HepG2 (cell line): ENCODE measurements at regions not wholly inside any gene's neighbourhood (a gene's known extent, or its start where the extent isn't known, plus 50 kb on each side); places are given as distances from the start of the nearest gene placed in this dataset.

Experiments used
- CREM ChIP-seq, 2 experiments: sonication (generic) in 1 of 2; formaldehyde crosslinking in 1 of 2; IDR thresholded peaks; 2 replicates each; pipeline versions ENCODE4 v1.4.0 to v1.6.1; 2016 to 2020; ENCODE audit warnings: antibody characterized with exemption in 1 of 2, mild to moderate bottlenecking in 1 of 2, missing genetic modification reagents in 1 of 2
- HMGXB3 ChIP-seq: sonication (generic); formaldehyde crosslinking; IDR thresholded peaks from 2 replicates; pipeline ENCODE4 v1.4.0; 2020; ENCODE audit warnings: missing genetic modification reagents, borderline replicate concordance
- HMGXB4 ChIP-seq, 2 experiments: sonication (generic) in 1 of 2; formaldehyde crosslinking in 1 of 2; IDR thresholded peaks; 2 replicates each; pipeline versions ENCODE4 v1.4.0 to v1.6.1; 2018 to 2020; ENCODE audit warnings: missing genetic modification reagents in 2 of 2, borderline replicate concordance in 1 of 2, low read depth in 1 of 2, mild to moderate bottlenecking in 1 of 2, missing biosample characterization in 1 of 2
- MEF2D ChIP-seq: sonication (generic); formaldehyde crosslinking; IDR thresholded peaks from 2 replicates; pipeline ENCODE4 v1.5.1; 2020; ENCODE audit warnings: mild to moderate bottlenecking, missing genetic modification reagents
- RBFOX2 ChIP-seq: fragments of 200-400 bp; formaldehyde crosslinking; IDR thresholded peaks from 2 replicates; pipeline ENCODE4 v1.6.1; 2017; ENCODE audit warnings: low read depth, mild to moderate bottlenecking, low read length
- ZNF484 ChIP-seq: sonication (generic); formaldehyde crosslinking; IDR thresholded peaks from 2 replicates; pipeline ENCODE4 v1.5.1; 2020; ENCODE audit warnings: mild to moderate bottlenecking, low read depth, missing genetic modification reagents, borderline replicate concordance
- ZNF569 ChIP-seq: sonication (generic); formaldehyde crosslinking; IDR thresholded peaks from 2 replicates; pipeline ENCODE4 v1.5.0; 2020; ENCODE audit warnings: mild to moderate bottlenecking, missing genetic modification reagents, moderate library complexity, borderline replicate concordance
- ZNF737 ChIP-seq: sonication (generic); formaldehyde crosslinking; IDR thresholded peaks from 2 replicates; pipeline ENCODE4 v1.5.0; 2020; ENCODE audit warnings: missing genetic modification reagents, mild to moderate bottlenecking, borderline replicate concordance

GRCh38 chr6:4561078-4561435 lies 215.1 kb upstream of the CDYL start (continued):
- TF ChIP-seq ZNF569 (CRISPR knock-in tag) (no peak), HMGXB3 (CRISPR knock-in tag) (no peak), CREM (IDR thresholded peaks at IDR 0.05) (no peak), CREM (CRISPR knock-in tag; IDR thresholded peaks at IDR 0.05) (no peak), HMGXB4 (CRISPR knock-in tag; IDR thresholded peaks at IDR 0.05; ENCODE audit: borderline replicate concordance in 1 of 2, low read depth in 1 of 2) (no peak), RBFOX2 (no peak), MEF2D (CRISPR knock-in tag) (no peak), ZNF737 (CRISPR knock-in tag) (no peak), ZNF484 (CRISPR knock-in tag) (no peak)
